Hepatocyte (in vitro differentiated cells): ENCODE measurements at regions not wholly inside any gene's neighbourhood (a gene's known extent, or its start where the extent isn't known, plus 50 kb on each side); places are given as distances from the start of the nearest gene placed in this dataset.

ENCODE experiments used
- CTCF ChIP-seq: fragments of 200-600 bp; sonication (generic); IDR thresholded peaks from 2 replicates; pipeline ENCODE4 v1.5.1; 2016; ENCODE audit warnings: antibody characterized with exemption, mild to moderate bottlenecking; ENCODE audit not compliant: poor library complexity
- EZH2 ChIP-seq: fragments of 200-600 bp; sonication (generic); IDR thresholded peaks from 2 replicates; pipeline ENCODE4 v1.6.1; 2016; ENCODE audit warnings: antibody characterized with exemption, mild to moderate bottlenecking, borderline replicate concordance

- TF ChIP-seq CTCF (no peak), EZH2 (no peak)
These were observed 636.2 kb upstream of the SEMA6A start for GRCh38 chr5:117210796-117211195.
